ENCODE measurements at regions not wholly inside any gene's neighbourhood (a gene's known extent, or its start where the extent isn't known, plus 50 kb on each side); places are given as distances from the start of the nearest gene placed in this dataset.

GRCh38 chr2:8234253-8234652, 447.6 kb upstream of the ID2 start:
- no peak for TF ChIP-seq TCF12 (IDR thresholded peaks at IDR 0.05; ENCODE audit: low read depth)
- TF ChIP-seq, protein P1, sequence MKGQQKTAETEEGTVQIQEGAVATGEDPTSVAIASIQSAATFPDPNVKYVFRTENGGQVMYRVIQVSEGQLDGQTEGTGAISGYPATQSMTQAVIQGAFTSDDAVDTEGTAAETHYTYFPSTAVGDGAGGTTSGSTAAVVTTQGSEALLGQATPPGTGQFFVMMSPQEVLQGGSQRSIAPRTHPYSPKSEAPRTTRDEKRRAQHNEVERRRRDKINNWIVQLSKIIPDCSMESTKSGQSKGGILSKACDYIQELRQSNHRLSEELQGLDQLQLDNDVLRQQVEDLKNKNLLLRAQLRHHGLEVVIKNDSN (IDR thresholded peaks at IDR 0.05) = no peak
- no peak for TF ChIP-seq YY1 (IDR thresholded peaks at IDR 0.05; ENCODE audit: low read depth)
- no peak for TF ChIP-seq RAD21 (IDR thresholded peaks at IDR 0.05; ENCODE audit: low read depth)
- no peak for TF ChIP-seq TAF1 (IDR thresholded peaks at IDR 0.05; ENCODE audit: low read depth)
- TF ChIP-seq CEBPB (IDR thresholded peaks at IDR 0.05) = no peak
- TF ChIP-seq EGR1 (IDR thresholded peaks at IDR 0.05) = no peak
- no peak for TF ChIP-seq CREB1 (IDR thresholded peaks at IDR 0.05; ENCODE audit: low read depth)

DNA sequence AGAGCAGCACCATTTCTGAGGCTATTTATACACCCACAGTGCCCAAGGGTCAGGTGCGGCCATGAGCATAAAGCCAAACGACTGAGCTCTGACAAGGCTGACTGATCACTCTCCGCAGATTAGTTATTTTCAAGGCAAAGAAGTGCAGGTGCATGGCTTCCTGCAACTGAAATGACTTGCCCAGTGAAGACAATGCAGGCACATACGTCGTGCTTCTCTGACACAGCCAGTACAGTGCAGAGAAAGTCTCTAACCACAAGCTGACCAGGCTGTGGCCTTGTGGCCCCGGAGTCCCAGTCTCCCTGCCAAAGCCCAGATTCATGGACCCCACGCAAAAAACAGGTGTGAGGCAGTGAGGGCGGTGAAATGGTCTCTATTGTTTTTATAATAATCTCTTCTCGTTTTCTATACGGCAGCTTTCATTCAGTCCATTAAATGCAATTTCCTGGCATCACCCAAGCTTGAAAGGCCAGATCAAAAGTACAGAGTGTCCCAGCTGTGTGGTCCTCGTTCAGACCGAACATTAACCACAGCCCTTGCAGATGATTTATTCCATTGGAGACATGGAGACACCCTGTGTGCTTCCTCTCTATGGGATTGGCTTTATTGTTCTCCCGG, 447.0 kb upstream of the ID2 start:
- TF ChIP-seq FOXM1 (IDR thresholded peaks at IDR 0.05; ENCODE audit: borderline replicate concordance, low read depth) (no peak), EP300 (IDR thresholded peaks at IDR 0.05; ENCODE audit: borderline replicate concordance) (no peak), EGR1 (IDR thresholded peaks at IDR 0.05) (no peak), YY1 (IDR thresholded peaks at IDR 0.05; ENCODE audit: low read depth) (no peak), ZBTB7A (IDR thresholded peaks at IDR 0.05; ENCODE audit: low read depth) (no peak), NFIC (IDR thresholded peaks at IDR 0.05) (no peak)
- TF ChIP-seq, protein P1 (IDR thresholded peaks at IDR 0.05) = no peak
- TF ChIP-seq, protein P2, sequence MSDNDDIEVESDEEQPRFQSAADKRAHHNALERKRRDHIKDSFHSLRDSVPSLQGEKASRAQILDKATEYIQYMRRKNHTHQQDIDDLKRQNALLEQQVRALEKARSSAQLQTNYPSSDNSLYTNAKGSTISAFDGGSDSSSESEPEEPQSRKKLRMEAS (IDR thresholded peaks at IDR 0.05) = no peak

GRCh38 chr2:8235419-8235818, 446.4 kb upstream of the ID2 start:
- TF ChIP-seq, protein P1 (IDR thresholded peaks at IDR 0.05) = no peak
- TF ChIP-seq EGR1 (IDR thresholded peaks at IDR 0.05) (no peak), EP300 (IDR thresholded peaks at IDR 0.05; ENCODE audit: borderline replicate concordance) (no peak)
- TF ChIP-seq, protein P3, sequence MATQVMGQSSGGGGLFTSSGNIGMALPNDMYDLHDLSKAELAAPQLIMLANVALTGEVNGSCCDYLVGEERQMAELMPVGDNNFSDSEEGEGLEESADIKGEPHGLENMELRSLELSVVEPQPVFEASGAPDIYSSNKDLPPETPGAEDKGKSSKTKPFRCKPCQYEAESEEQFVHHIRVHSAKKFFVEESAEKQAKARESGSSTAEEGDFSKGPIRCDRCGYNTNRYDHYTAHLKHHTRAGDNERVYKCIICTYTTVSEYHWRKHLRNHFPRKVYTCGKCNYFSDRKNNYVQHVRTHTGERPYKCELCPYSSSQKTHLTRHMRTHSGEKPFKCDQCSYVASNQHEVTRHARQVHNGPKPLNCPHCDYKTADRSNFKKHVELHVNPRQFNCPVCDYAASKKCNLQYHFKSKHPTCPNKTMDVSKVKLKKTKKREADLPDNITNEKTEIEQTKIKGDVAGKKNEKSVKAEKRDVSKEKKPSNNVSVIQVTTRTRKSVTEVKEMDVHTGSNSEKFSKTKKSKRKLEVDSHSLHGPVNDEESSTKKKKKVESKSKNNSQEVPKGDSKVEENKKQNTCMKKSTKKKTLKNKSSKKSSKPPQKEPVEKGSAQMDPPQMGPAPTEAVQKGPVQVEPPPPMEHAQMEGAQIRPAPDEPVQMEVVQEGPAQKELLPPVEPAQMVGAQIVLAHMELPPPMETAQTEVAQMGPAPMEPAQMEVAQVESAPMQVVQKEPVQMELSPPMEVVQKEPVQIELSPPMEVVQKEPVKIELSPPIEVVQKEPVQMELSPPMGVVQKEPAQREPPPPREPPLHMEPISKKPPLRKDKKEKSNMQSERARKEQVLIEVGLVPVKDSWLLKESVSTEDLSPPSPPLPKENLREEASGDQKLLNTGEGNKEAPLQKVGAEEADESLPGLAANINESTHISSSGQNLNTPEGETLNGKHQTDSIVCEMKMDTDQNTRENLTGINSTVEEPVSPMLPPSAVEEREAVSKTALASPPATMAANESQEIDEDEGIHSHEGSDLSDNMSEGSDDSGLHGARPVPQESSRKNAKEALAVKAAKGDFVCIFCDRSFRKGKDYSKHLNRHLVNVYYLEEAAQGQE (IDR thresholded peaks at IDR 0.05; ENCODE audit: low read depth) = no peak

GRCh38 chr2:8236391-8236790, 445.5 kb upstream of the ID2 start:
- TF ChIP-seq RAD21 (IDR thresholded peaks at IDR 0.05; ENCODE audit: low read depth) = no peak

- TF ChIP-seq FOXM1 (IDR thresholded peaks at IDR 0.05; ENCODE audit: borderline replicate concordance, low read depth) (no peak), EP300 (IDR thresholded peaks at IDR 0.05; ENCODE audit: borderline replicate concordance) (no peak), ZBTB7A (IDR thresholded peaks at IDR 0.05; ENCODE audit: low read depth) (no peak), RAD21 (IDR thresholded peaks at IDR 0.05; ENCODE audit: low read depth) (no peak), TCF12 (IDR thresholded peaks at IDR 0.05; ENCODE audit: low read depth) (no peak), CREB1 (IDR thresholded peaks at IDR 0.05; ENCODE audit: low read depth) (no peak), CEBPB (IDR thresholded peaks at IDR 0.05) (no peak), TAF1 (IDR thresholded peaks at IDR 0.05; ENCODE audit: low read depth) (no peak), EGR1 (IDR thresholded peaks at IDR 0.05) (no peak), NFIC (IDR thresholded peaks at IDR 0.05) (no peak), YY1 (IDR thresholded peaks at IDR 0.05; ENCODE audit: low read depth) (no peak), TEAD4 (IDR thresholded peaks at IDR 0.05) (no peak)
- TF ChIP-seq, protein P2 (IDR thresholded peaks at IDR 0.05) = no peak
- TF ChIP-seq, protein P1 (IDR thresholded peaks at IDR 0.05) = no peak
- TF ChIP-seq, protein P3 (IDR thresholded peaks at IDR 0.05; ENCODE audit: low read depth) = no peak
Measured at GRCh38 chr2:8238521-8239230, 443.2 kb upstream of the ID2 start.
